ENCODE measurements at regions not wholly inside any gene's neighbourhood (a gene's known extent, or its start where the extent isn't known, plus 50 kb on each side); places are given as distances from the start of the nearest gene placed in this dataset.

DNA sequence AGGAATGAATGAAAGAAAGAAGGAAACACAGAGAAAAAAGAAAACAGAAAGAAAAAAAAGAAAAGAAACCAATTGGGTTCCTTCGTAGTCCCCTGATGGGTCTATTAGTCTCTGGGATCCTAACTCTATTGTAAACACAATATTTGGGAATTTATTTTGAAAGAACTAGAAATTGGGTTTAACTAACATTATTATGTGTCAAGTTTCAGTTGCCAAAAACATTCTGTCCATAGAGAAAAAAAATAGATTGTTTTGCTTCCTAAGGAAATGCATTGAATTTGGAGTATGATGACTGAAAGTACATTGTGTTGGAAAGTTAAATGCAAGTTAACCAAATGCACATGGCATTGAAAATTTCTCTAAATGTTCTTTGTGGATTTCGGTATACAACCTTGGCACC, 52.8 kb upstream of the PPP1R12A start:
- ATAC-seq (no peak), DNase-seq (no peak)
- no peak overlapping the region for H3K4me3 ChIP-seq
- 83 to 84% methylated on average over 2 of the region's 2 CpGs for WGBS, 2 donors
- no peak for TF ChIP-seq CTCF (IDR thresholded peaks at IDR 0.05)
- H3K27ac ChIP-seq, result no peak overlapping the region
- no peaks in the 10 kb centered on the region for H3K9me3 ChIP-seq
- no peaks in the 10 kb centered on the region for H3K36me3 ChIP-seq
- intact Hi-C loops (cut with DNase I), result loop anchor here in 1 of 10 donors (5.0 kb wide), 1 partner anchor 410 kb away; no protein-coding TSS in a partner anchor
- peaks cover 0 to 11% (median 0%) of the 10 kb centered on the region in 9 donors for H3K4me1 ChIP-seq
- no peaks in the 10 kb centered on the region for H3K27me3 ChIP-seq

Measured in heart right ventricle (tissue), 16 donors.